HuH-7.5 (cell line): ENCODE measurements at regions not wholly inside any gene's neighbourhood (a gene's known extent, or its start where the extent isn't known, plus 50 kb on each side); places are given as distances from the start of the nearest gene placed in this dataset.
"Not testable (repeated sequence)": the region's sequence is repeated elsewhere in the genome, so short reads cannot be mapped to it uniquely, and the experiment has no call there.

Experiments used
- DNase-seq: peaks from one replicate; pipeline ENCODE4 v3.0.0; 2011; ENCODE audit warnings: low spot score

GRCh38 chr11:105429096-105429910 is 180.6 kb upstream of the GRIA4 start:
- no peak for DNase-seq

- DNase-seq: no peak
These were observed 202.8 kb upstream of the GRIA4 start for GRCh38 chr11:105407101-105407500.

- no peak for DNase-seq
These were observed 208.5 kb upstream of the GRIA4 start for GRCh38 chr11:105401269-105401809.

GRCh38 chr11:105399511-105399910 is 210.4 kb upstream of the GRIA4 start:
- no peak for DNase-seq

DNA sequence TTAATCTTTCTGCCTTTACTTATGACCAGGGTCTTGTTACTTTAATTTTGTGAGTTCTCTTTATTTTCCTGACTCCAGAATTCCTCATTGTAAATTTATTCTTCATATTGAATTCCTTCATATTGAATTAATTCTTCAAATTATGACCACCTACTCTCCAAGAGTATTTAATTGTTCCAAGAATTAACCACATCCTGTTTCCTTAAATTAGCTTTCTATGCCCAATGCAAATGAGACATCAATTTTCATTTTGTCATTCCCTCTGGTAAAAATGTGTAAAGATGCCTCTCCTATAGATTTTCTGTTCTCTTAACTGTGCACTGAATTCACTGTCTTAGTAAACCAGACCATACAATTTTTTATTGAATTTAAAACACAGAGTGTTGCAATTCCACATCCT is 211.2 kb upstream of the GRIA4 start:
- no peak for DNase-seq

GRCh38 chr11:105393326-105393725 is 216.5 kb upstream of the GRIA4 start:
- no peak for DNase-seq

DNA sequence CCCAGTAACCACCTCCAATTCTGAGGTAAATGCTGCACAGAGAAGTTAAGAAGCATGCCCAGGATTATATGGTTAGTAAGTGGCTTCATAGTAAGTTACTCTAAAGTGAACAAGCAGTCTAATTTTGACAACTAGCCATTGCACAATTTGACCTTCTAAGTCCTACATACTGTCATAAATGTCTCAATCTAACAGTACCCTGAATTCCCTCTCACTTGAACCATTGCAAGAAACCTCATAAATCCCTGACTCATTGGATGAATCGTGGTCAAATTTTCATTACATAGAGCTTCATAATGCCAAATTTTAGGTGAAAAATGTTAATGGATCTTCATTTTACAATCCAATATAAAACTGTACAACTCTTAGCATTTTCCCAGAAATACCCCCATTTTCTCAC is 217.3 kb upstream of the GRIA4 start:
- no peak for DNase-seq

- DNase-seq: no peak
These were observed 219.9 kb upstream of the GRIA4 start for GRCh38 chr11:105389952-105390351.

- DNase-seq: no peak
These were observed 221.9 kb upstream of the GRIA4 start for GRCh38 chr11:105388006-105388405.

- DNase-seq: no peak
These were observed 227.9 kb upstream of the GRIA4 start for GRCh38 chr11:105381941-105382340.

DNA sequence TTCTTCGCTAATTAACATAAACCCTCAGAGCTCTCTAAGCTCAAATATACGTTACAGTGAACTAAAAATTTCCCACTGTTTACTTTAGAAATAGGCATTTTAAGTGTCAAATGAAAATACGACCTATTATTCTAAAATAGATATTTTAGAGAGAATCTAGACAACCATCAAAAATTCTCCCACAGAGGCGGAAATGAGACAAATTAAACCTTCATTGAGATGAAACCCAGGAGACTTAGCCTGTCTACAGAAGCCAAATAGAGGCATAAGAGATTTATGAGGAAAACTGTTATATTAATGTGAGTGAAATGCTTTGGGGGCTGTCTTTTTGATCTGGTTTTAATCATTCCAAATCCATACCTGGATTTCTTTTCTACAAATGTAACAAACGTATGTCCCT is 232.0 kb upstream of the GRIA4 start:
- DNase-seq: no peak

- no peak for DNase-seq
These were observed 232.6 kb upstream of the CARD18 start for GRCh38 chr11:105372206-105372605.

DNA sequence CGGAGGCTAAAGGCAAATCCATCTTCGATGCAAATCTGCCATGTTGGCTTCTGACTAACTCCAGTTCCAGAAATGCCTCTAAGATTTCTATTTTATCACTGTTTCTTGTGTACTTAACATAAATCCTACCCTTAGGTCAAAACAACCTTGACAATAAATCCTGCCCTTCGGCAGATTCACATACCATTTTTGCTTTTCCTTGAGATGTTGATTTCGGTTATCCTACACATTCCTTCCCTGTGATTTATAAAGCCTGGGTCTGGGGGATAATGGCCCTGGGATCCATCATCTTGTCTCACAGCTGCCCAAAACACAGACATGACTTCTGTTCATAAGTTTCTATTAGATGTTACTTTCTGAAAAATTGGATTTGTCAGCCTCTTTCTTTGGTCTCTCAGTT is 231.7 kb upstream of the CARD18 start:
- no peak for DNase-seq

DNA sequence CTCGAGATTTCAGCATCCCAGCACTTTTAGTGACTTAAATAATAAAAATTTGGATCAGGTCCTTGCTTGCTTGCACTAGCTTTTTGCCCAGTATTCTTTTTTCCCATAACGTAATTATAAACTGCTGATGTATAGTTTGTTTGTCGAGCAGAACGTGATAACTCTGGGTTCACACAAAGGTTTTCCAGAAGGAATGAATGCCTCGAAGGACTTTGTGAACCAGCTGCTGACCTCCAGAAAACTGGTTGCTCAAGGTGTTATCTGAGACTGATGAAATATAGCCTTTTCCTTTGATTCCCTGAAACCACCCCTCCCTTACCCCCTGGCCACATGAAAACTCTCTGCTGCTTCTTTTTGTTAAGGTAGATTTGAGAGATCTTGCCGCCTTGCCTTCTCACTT is 229.1 kb upstream of the CARD18 start:
- no peak for DNase-seq

- no peak for DNase-seq
These were observed 227.6 kb upstream of the CARD18 start for GRCh38 chr11:105367129-105367528.

- DNase-seq: no peak
These were observed 222.1 kb upstream of the CARD18 start for GRCh38 chr11:105361651-105362050.

- DNase-seq: no peak
These were observed 218.2 kb upstream of the CARD18 start for GRCh38 chr11:105357764-105358163.

- DNase-seq: no peak
These were observed 217.6 kb upstream of the CARD18 start for GRCh38 chr11:105357146-105357545.

GRCh38 chr11:105349867-105350266 is 210.3 kb upstream of the CARD18 start:
- DNase-seq: not testable (repeated sequence)

DNA sequence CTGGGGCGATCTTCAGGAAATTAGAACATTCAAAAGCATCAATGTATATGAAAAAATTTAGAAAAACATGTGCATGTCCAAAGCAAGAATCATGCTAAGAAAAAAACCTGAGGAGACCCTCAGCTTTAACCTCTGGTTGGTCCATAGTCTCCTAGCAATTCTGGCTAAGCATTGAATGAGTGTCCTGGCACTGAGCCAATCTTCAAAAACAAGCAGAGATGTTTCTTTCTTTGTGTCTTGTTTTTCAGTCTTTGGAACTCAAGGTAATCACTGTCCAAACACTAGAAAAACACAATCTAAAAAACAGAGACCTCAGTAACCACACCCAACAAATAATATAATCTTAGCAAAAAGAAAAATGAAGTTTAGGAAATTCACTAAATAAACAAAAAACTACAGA is 205.4 kb upstream of the CARD18 start:
- no peak for DNase-seq

DNA sequence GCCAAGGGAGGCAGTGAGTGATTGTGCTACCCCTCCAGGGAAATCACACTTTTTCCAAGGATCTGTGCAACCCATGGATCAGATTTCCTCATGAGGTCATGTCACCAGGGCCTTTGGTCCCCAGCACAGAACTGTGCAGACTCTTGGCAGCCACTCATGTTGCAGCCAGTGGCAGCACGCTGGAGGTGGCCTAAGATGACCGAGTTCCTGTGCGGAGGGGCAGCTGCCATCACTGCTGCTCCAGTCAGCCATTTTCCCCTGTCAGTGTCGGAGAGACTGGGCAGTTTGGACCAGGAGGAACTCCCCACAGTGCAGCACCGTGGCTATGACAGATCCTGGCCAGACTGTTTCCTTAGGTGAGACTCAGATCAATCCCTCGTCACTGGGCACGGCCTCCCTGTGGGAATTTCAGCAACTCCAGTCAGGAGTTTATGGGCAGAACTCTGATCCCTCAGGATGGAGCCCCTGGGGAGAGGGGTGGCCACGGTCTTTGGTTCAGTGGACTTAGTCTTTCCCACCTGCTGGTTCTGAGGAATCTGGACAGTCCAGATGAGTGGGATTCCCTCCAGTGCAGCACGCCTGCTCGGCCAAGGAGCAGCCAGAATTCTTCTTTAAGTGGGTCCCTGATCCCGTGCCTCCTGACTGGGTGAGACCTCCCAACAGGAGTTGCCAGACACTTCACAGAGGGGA is 194.6 kb upstream of the CARD18 start:
- no peak for DNase-seq

- no peak for DNase-seq
These were observed 193.6 kb upstream of the CARD18 start for GRCh38 chr11:105333153-105333552.

DNA sequence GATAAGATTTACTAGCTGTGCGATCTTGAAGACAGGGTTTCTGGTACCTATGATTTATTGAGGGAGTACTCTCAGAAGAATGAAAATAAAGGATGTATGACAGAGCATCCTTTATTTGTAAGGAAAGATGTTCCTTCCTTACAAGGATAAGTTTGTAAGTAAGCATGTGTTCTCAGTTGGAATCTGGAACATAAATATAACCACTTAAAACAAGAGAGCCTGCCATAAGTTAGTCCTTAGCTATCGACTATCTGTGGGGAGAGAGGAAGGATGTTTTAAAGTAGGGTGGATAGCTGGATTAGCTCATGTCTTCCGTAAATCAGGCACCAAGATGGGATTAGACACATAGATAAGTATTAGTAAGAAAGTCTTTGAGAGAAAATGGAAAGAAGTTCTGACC is 192.6 kb upstream of the CARD18 start:
- no peak for DNase-seq
